Mesenchymal stem cell (in vitro differentiated cells and primary cell): ENCODE measurements at regions not wholly inside any gene's neighbourhood (a gene's known extent, or its start where the extent isn't known, plus 50 kb on each side); places are given as distances from the start of the nearest gene placed in this dataset.

Experiments
- DNase-seq: peaks from one replicate; pipeline ENCODE4 v3.0.0-alpha.2; 2013
- H2AFZ ChIP-seq: one replicate; pipeline ENCODE4 v1.6.1; 2013; ENCODE audit warnings: low read depth, mild to moderate bottlenecking, control low read depth, inconsistent platforms, low read length, moderate library complexity
- H2AK5ac ChIP-seq: 2 replicates; pipeline ENCODE4 v1.6.1; 2013; ENCODE audit warnings: low read length, moderate library complexity, mild to moderate bottlenecking, inconsistent platforms; ENCODE audit not compliant: severe bottlenecking
- H2BK120ac ChIP-seq: one replicate; pipeline ENCODE4 v1.6.1; 2013; ENCODE audit warnings: low read depth, mild to moderate bottlenecking, inconsistent platforms, low read length, moderate library complexity
- H2BK12ac ChIP-seq, 2 experiments: one replicate each; pipeline ENCODE4 v1.6.1; 2013; ENCODE audit warnings: inconsistent platforms in 2 of 2, low read length in 2 of 2, mild to moderate bottlenecking in 2 of 2, moderate library complexity in 2 of 2, control low read depth in 1 of 2
- H2BK15ac ChIP-seq: one replicate; pipeline ENCODE4 v1.6.1; 2013; ENCODE audit warnings: mild to moderate bottlenecking, low read depth, inconsistent platforms; ENCODE audit not compliant: poor library complexity, severe bottlenecking
- H2BK5ac ChIP-seq: 2 replicates; pipeline ENCODE4 v1.6.1; 2013; ENCODE audit warnings: low read depth, mild to moderate bottlenecking, low read length, control low read depth, inconsistent platforms; ENCODE audit not compliant: poor library complexity, severe bottlenecking
- H3K14ac ChIP-seq, 2 experiments: one replicate each; pipeline ENCODE4 v1.6.1; 2013; ENCODE audit warnings: inconsistent platforms in 2 of 2, low read length in 2 of 2, control low read depth in 1 of 2, mild to moderate bottlenecking in 1 of 2, moderate library complexity in 1 of 2
- H3K18ac ChIP-seq, 2 experiments: one replicate each; pipeline ENCODE4 v1.6.1; 2013; ENCODE audit warnings: inconsistent platforms in 2 of 2, low read length in 2 of 2, control low read depth in 1 of 2, low read depth in 1 of 2, mild to moderate bottlenecking in 1 of 2
- H3K23ac ChIP-seq, 2 experiments: one replicate each; pipeline ENCODE4 v1.6.1; 2013; ENCODE audit warnings: inconsistent platforms in 2 of 2, low read length in 2 of 2, mild to moderate bottlenecking in 2 of 2, moderate library complexity in 2 of 2, control low read depth in 1 of 2
- H3K27ac ChIP-seq: 2 replicates; pipeline ENCODE4 v1.5.1; 2013; ENCODE audit warnings: mild to moderate bottlenecking, moderate library complexity, low read length, control low read depth, inconsistent platforms; ENCODE audit not compliant: poor library complexity, severe bottlenecking
- H3K27me3 ChIP-seq, 2 experiments: 2 replicates each; pipeline versions ENCODE4 v1.6.1 to v1.7.0; 2013; ENCODE audit warnings: low read length in 2 of 2, mild to moderate bottlenecking in 2 of 2, moderate library complexity in 2 of 2, control low read depth in 1 of 2, inconsistent platforms in 1 of 2; ENCODE audit not compliant: control insufficient read depth in 1 of 2, insufficient read depth in 1 of 2
- H3K36me3 ChIP-seq, 2 experiments: 2 replicates each; pipeline versions ENCODE4 v1.6.1 to v1.7.0; 2013; ENCODE audit warnings: low read length in 2 of 2, control low read depth in 1 of 2, inconsistent platforms in 1 of 2, low read depth in 1 of 2, mild to moderate bottlenecking in 1 of 2; ENCODE audit not compliant: insufficient read depth in 2 of 2, control insufficient read depth in 1 of 2
- H3K4ac ChIP-seq, 2 experiments: one replicate each; pipeline ENCODE4 v1.6.1; 2013; ENCODE audit warnings: inconsistent platforms in 2 of 2, low read length in 2 of 2, mild to moderate bottlenecking in 2 of 2, moderate library complexity in 2 of 2, control low read depth in 1 of 2, low read depth in 1 of 2
- H3K4me1 ChIP-seq: 2 replicates; pipeline ENCODE4 v1.6.1; 2013; ENCODE audit warnings: low read depth, low read length, control low read depth; ENCODE audit not compliant: control insufficient read depth, insufficient read depth
- H3K4me2 ChIP-seq: 2 replicates; pipeline ENCODE4 v1.6.1; 2013; ENCODE audit warnings: low read length, mild to moderate bottlenecking, inconsistent platforms; ENCODE audit not compliant: poor library complexity, severe bottlenecking
- H3K4me3 ChIP-seq, 2 experiments: 2 replicates each; pipeline versions ENCODE4 v1.5.1 to v1.7.0; 2013; ENCODE audit warnings: low read length in 2 of 2, mild to moderate bottlenecking in 2 of 2, control low read depth in 1 of 2, low read depth in 1 of 2; ENCODE audit not compliant: insufficient read depth in 1 of 2
- H3K79me1 ChIP-seq: replicated peaks from 2 replicates; pipeline ENCODE4 v1.6.1; 2013; ENCODE audit warnings: mild to moderate bottlenecking, control low read depth, low read length, inconsistent platforms; ENCODE audit not compliant: poor library complexity, severe bottlenecking
- H3K9ac ChIP-seq: 2 replicates; pipeline ENCODE4 v1.7.0; 2013; ENCODE audit warnings: mild to moderate bottlenecking, low read length, moderate library complexity
- H3K9me3 ChIP-seq: 2 replicates; pipeline ENCODE4 v1.7.0; 2013; ENCODE audit warnings: mild to moderate bottlenecking, low read length; ENCODE audit not compliant: control insufficient read depth
- H4K8ac ChIP-seq: one replicate; pipeline ENCODE4 v1.6.1; 2013; ENCODE audit warnings: inconsistent platforms, mild to moderate bottlenecking, low read length, moderate library complexity
- H4K91ac ChIP-seq: one replicate; pipeline ENCODE4 v1.6.1; 2013; ENCODE audit warnings: mild to moderate bottlenecking, low read length, inconsistent platforms
- WGBS: methylation state at CpG from one replicate; pipeline ENCODE4 v1.1.7; 2013; ENCODE audit warnings: mixed read lengths; 5-methylcytosine and 5-hydroxymethylcytosine counted together

GRCh38 chr7:114795475-114795874, 126.4 kb upstream of the MDFIC start:
- Histone ChIP-seq H3K27me3 (no peaks in the 10 kb centered on the region), H3K79me1 (no peaks in the 10 kb centered on the region), H2BK12ac (no peak overlapping the region), H3K9ac (no peak overlapping the region), H3K23ac (no peak overlapping the region), H3K14ac (no peak overlapping the region), H3K9me3 (no peaks in the 10 kb centered on the region), H4K91ac (no peak overlapping the region), H4K8ac (no peak overlapping the region), H3K4me3 (no peak overlapping the region), H2AK5ac (no peak overlapping the region), H3K36me3 (no peaks in the 10 kb centered on the region), H2BK5ac (no peak overlapping the region), H3K4me2 (no peak overlapping the region), H2BK15ac (no peak overlapping the region), H2AFZ (no peak overlapping the region), H3K4ac (no peak overlapping the region), H2BK120ac (no peak overlapping the region), H3K18ac (no peak overlapping the region), H3K4me1 (no peaks in the 10 kb centered on the region), H3K27ac (no peak overlapping the region)
- no peak for DNase-seq
- 66% methylated on average over 2 of the region's 2 CpGs for WGBS

- Histone ChIP-seq H3K27me3 (no peaks in the 10 kb centered on the region), H3K4me2 (no peak overlapping the region), H3K14ac (no peak overlapping the region), H4K91ac (no peak overlapping the region), H3K23ac (no peak overlapping the region), H4K8ac (no peak overlapping the region), H3K79me1 (no peaks in the 10 kb centered on the region), H3K9ac (no peak overlapping the region), H2AFZ (no peak overlapping the region), H2BK15ac (no peak overlapping the region), H2BK5ac (no peak overlapping the region), H3K4ac (no peak overlapping the region), H3K9me3 (no peaks in the 10 kb centered on the region), H3K36me3 (no peaks in the 10 kb centered on the region), H2BK12ac (no peak overlapping the region), H2BK120ac (no peak overlapping the region), H3K4me3 (no peak overlapping the region), H2AK5ac (no peak overlapping the region), H3K4me1 (no peaks in the 10 kb centered on the region), H3K27ac (no peak overlapping the region), H3K18ac (no peak overlapping the region)
- DNase-seq: no peak
- WGBS: 74% methylated on average over 2 of the region's 4 CpGs
These were observed 122.3 kb upstream of the MDFIC start for GRCh38 chr7:114799628-114800028.

- no peak overlapping the region for H3K4me3 ChIP-seq
- no peak overlapping the region for H2AFZ ChIP-seq
- H4K8ac ChIP-seq: no peak overlapping the region
- 100% methylated on average over 1 of the region's 4 CpGs for WGBS
- no peak overlapping the region for H2AK5ac ChIP-seq
- no peaks in the 10 kb centered on the region for H3K27me3 ChIP-seq
- no peaks in the 10 kb centered on the region for H3K79me1 ChIP-seq
- no peaks in the 10 kb centered on the region for H3K9me3 ChIP-seq
- H3K18ac ChIP-seq: no peak overlapping the region
- H3K4ac ChIP-seq: no peak overlapping the region
- no peak overlapping the region for H3K23ac ChIP-seq
- no peak overlapping the region for H3K27ac ChIP-seq
- H3K36me3 ChIP-seq: no peaks in the 10 kb centered on the region
- no peak overlapping the region for H2BK15ac ChIP-seq
- H2BK120ac ChIP-seq: no peak overlapping the region
- no peak overlapping the region for H2BK12ac ChIP-seq
- H4K91ac ChIP-seq: no peak overlapping the region
- H3K14ac ChIP-seq: no peak overlapping the region
- H3K4me1 ChIP-seq: no peaks in the 10 kb centered on the region
- no peak for DNase-seq
- H2BK5ac ChIP-seq: no peak overlapping the region
- H3K4me2 ChIP-seq: no peak overlapping the region
- no peak overlapping the region for H3K9ac ChIP-seq
These were observed 119.3 kb upstream of the MDFIC start for GRCh38 chr7:114802632-114803031.

GRCh38 chr7:114806590-114807162, 115.2 kb upstream of the MDFIC start:
- no peaks in the 10 kb centered on the region for H3K36me3 ChIP-seq
- H3K4me3 ChIP-seq: no peak overlapping the region
- no peak overlapping the region for H2AK5ac ChIP-seq
- H4K91ac ChIP-seq: no peak overlapping the region
- no peak overlapping the region for H3K18ac ChIP-seq
- no peaks in the 10 kb centered on the region for H3K79me1 ChIP-seq
- H3K9ac ChIP-seq: no peak overlapping the region
- H2BK120ac ChIP-seq: no peak overlapping the region
- H2AFZ ChIP-seq: no peak overlapping the region
- no peak overlapping the region for H2BK12ac ChIP-seq
- no peak overlapping the region for H3K4me2 ChIP-seq
- H2BK15ac ChIP-seq: no peak overlapping the region
- no peak overlapping the region for H3K14ac ChIP-seq
- no peak overlapping the region for H4K8ac ChIP-seq
- no peaks in the 10 kb centered on the region for H3K9me3 ChIP-seq
- WGBS: 85% methylated on average over 2 of the region's 2 CpGs
- H2BK5ac ChIP-seq: no peak overlapping the region
- H3K23ac ChIP-seq: no peak overlapping the region
- DNase-seq: peak; percentile 46
- H3K27me3 ChIP-seq: no peaks in the 10 kb centered on the region
- no peaks in the 10 kb centered on the region for H3K4me1 ChIP-seq
- H3K4ac ChIP-seq: no peak overlapping the region
- H3K27ac ChIP-seq: no peak overlapping the region
